Liver (tissue), 8 donors: ENCODE measurements at regions not wholly inside any gene's neighbourhood (a gene's known extent, or its start where the extent isn't known, plus 50 kb on each side); places are given as distances from the start of the nearest gene placed in this dataset.

Source experiments
- DNase-seq: peaks from one replicate; pipeline ENCODE4 v3.0.0-alpha.2; 2017; ENCODE audit warnings: low spot score
- H3K27ac ChIP-seq, 2 donors: one replicate each; pipeline ENCODE4 v1.7.0; 2013; ENCODE audit warnings: inconsistent platforms in 2 of 2, low read length in 2 of 2, control low read depth in 1 of 2, low read depth in 1 of 2, mild to moderate bottlenecking in 1 of 2
- H3K27me3 ChIP-seq, 4 donors: one replicate each; pipeline versions ENCODE4 v1.6.1 to v1.7.0; 2013; ENCODE audit warnings: low read length in 3 of 4, inconsistent platforms in 1 of 4, mild to moderate bottlenecking in 1 of 4, moderate library complexity in 1 of 4; ENCODE audit not compliant: control insufficient read depth in 4 of 4, insufficient read depth in 4 of 4
- H3K36me3 ChIP-seq, 4 donors: one replicate each; pipeline versions ENCODE4 v1.6.1 to v1.7.0; 2013; ENCODE audit warnings: low read length in 3 of 4, mild to moderate bottlenecking in 3 of 4, low read depth in 1 of 4, moderate library complexity in 1 of 4; ENCODE audit not compliant: control insufficient read depth in 4 of 4, insufficient read depth in 3 of 4
- H3K4me1 ChIP-seq, 4 donors: one replicate each; pipeline versions ENCODE4 v1.6.1 to v1.7.0; 2013; ENCODE audit warnings: low read length in 3 of 4, mild to moderate bottlenecking in 3 of 4, moderate library complexity in 1 of 4; ENCODE audit not compliant: control insufficient read depth in 4 of 4, insufficient read depth in 4 of 4
- H3K4me3 ChIP-seq, 3 donors: one replicate each; pipeline versions ENCODE4 v1.6.1 to v1.7.0; 2013; ENCODE audit warnings: low read length in 3 of 3, control low read depth in 1 of 3, low read depth in 1 of 3, mild to moderate bottlenecking in 1 of 3
- H3K9ac ChIP-seq, 2 donors: one replicate each; pipeline ENCODE4 v1.7.0; 2013; ENCODE audit warnings: low read length in 2 of 2, mild to moderate bottlenecking in 2 of 2, moderate library complexity in 2 of 2, control low read depth in 1 of 2, low read depth in 1 of 2
- H3K9me3 ChIP-seq, 4 donors: one replicate each; pipeline versions ENCODE4 v1.6.1 to v1.7.0; 2013; ENCODE audit warnings: low read length in 3 of 4; ENCODE audit not compliant: control insufficient read depth in 4 of 4
- CTCF ChIP-seq: fragments of 150-350 bp; IDR thresholded peaks from 2 replicates; pipeline ENCODE4 v1.5.1; 2017; ENCODE audit warnings: improper control_type of control experiment, low read depth, low read length; ENCODE audit not compliant: missing input control
- EGR1 ChIP-seq, 2 donors: IDR thresholded peaks; 2 replicates each; pipeline ENCODE4 v1.6.1; 2016 to 2018; ENCODE audit warnings: antibody characterized with exemption in 2 of 2, low read depth in 2 of 2
- HNF4A ChIP-seq, 2 donors: conservative IDR thresholded peaks; 2 replicates each; pipeline ENCODE4 v1.6.1; 2016; ENCODE audit warnings: antibody characterized with exemption in 2 of 2, mild to moderate bottlenecking in 2 of 2
- JUND ChIP-seq, 2 donors: IDR thresholded peaks; 2 replicates each; pipeline ENCODE4 v1.6.1; 2016; ENCODE audit warnings: antibody characterized with exemption in 2 of 2
- RAD21 ChIP-seq, 2 donors: IDR thresholded peaks; 2 replicates each; pipeline ENCODE4 v1.6.1; 2016; ENCODE audit warnings: antibody characterized with exemption in 2 of 2, mild to moderate bottlenecking in 2 of 2
- SP1 ChIP-seq: IDR thresholded peaks from 2 replicates; pipeline ENCODE4 v1.6.1; 2018; ENCODE audit warnings: antibody characterized with exemption, mild to moderate bottlenecking
- TAF1 ChIP-seq: conservative IDR thresholded peaks from 2 replicates; pipeline ENCODE4 v1.6.1; 2016; ENCODE audit warnings: antibody characterized with exemption, mild to moderate bottlenecking
- YY1 ChIP-seq: IDR thresholded peaks from 2 replicates; pipeline ENCODE4 v1.6.1; 2016; ENCODE audit warnings: antibody characterized with exemption, mild to moderate bottlenecking
- ZBTB33 ChIP-seq: IDR thresholded peaks from 2 replicates; pipeline ENCODE4 v1.6.1; 2016; ENCODE audit warnings: antibody characterized with exemption
- WGBS: extraction: QIAGEN DNeasy Blood & Tissue Kit; methylation state at CpG from one replicate; pipeline ENCODE4 v1.1.7; 2013; 5-methylcytosine and 5-hydroxymethylcytosine counted together
- TF ChIP-seq, protein P1 (sequence below): IDR thresholded peaks from 2 replicates; pipeline ENCODE4 v1.6.1; 2016; ENCODE audit warnings: antibody characterized with exemption, mild to moderate bottlenecking
- TF ChIP-seq, protein P2 (sequence below): IDR thresholded peaks from 2 replicates; pipeline ENCODE4 v1.6.1; 2016; ENCODE audit warnings: antibody characterized with exemption
- donor health status: healthy.
- donor health status: healthy.
- donor health status: healthy.
- donor health status: healthy.
- donor health status: healthy.

DNA sequence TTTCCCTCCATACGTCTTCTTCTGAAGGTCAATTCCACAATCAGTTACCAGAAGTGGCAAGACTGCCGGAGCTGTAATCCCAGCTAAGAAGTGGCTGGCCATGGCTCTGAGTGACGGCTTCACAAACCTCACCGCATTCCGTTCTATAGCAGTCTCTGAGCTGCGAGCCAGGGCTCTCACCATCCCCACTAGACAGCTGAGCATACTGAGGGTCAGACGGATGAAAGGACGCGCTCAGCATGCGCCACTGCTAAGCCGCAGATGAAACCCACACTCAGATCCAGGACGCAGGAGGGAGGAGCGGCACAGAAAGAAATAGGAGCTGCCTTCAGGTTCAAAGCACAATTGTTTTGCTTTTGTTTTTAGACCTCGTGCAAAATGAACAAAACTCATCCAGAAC lies 97.9 kb downstream of the ANKRD60 start:
- Histone ChIP-seq H3K36me3 (no peaks in the 10 kb centered on the region), H3K9me3 (peaks cover 0 to 1% (median under 1%) of the 10 kb centered on the region in 4 donors), H3K27ac (no peak overlapping the region), H3K4me1 (peaks cover 0 to 3% (median under 1%) of the 10 kb centered on the region in 4 donors), H3K4me3 (no peak overlapping the region), H3K9ac (no peak overlapping the region), H3K27me3 (peaks cover 0 to 19% (median 1%) of the 10 kb centered on the region in 4 donors)
- TF ChIP-seq YY1 (no peak), RAD21 (IDR thresholded peaks at IDR 0.05) (no peak), CTCF (no peak), JUND (IDR thresholded peaks at IDR 0.05) (no peak), ZBTB33 (no peak), TAF1 (no peak), SP1 (no peak)
- TF ChIP-seq, protein P1, sequence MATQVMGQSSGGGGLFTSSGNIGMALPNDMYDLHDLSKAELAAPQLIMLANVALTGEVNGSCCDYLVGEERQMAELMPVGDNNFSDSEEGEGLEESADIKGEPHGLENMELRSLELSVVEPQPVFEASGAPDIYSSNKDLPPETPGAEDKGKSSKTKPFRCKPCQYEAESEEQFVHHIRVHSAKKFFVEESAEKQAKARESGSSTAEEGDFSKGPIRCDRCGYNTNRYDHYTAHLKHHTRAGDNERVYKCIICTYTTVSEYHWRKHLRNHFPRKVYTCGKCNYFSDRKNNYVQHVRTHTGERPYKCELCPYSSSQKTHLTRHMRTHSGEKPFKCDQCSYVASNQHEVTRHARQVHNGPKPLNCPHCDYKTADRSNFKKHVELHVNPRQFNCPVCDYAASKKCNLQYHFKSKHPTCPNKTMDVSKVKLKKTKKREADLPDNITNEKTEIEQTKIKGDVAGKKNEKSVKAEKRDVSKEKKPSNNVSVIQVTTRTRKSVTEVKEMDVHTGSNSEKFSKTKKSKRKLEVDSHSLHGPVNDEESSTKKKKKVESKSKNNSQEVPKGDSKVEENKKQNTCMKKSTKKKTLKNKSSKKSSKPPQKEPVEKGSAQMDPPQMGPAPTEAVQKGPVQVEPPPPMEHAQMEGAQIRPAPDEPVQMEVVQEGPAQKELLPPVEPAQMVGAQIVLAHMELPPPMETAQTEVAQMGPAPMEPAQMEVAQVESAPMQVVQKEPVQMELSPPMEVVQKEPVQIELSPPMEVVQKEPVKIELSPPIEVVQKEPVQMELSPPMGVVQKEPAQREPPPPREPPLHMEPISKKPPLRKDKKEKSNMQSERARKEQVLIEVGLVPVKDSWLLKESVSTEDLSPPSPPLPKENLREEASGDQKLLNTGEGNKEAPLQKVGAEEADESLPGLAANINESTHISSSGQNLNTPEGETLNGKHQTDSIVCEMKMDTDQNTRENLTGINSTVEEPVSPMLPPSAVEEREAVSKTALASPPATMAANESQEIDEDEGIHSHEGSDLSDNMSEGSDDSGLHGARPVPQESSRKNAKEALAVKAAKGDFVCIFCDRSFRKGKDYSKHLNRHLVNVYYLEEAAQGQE = no peak
- TF ChIP-seq, protein P2, sequence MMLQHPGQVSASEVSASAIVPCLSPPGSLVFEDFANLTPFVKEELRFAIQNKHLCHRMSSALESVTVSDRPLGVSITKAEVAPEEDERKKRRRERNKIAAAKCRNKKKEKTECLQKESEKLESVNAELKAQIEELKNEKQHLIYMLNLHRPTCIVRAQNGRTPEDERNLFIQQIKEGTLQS = no peak
- WGBS = 69% methylated on average over 14 of the region's 14 CpGs
- no peak for DNase-seq

DNA sequence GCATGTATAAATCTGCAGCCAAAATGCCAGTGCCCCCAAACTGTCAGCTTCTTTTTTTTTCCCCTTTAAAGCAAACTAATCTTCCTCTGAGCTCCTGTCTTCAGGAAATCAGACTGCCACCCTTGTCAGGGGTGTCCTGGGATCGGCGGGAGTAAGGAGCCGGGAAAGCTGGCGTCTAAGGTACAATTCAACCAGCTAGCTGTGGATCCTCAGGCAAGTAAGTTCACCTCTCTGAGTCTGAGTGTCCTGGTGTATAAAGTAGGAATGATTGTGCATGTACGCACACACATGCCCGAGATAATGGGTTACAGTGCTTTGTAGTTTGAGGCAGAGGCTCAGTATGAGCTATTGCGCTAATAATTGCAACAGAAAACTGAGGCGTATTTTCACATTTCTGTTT lies 98.3 kb downstream of the ANKRD60 start:
- no peaks in the 10 kb centered on the region for H3K36me3 ChIP-seq
- H3K4me3 ChIP-seq = no peak overlapping the region
- peaks cover 0 to 3% (median 0%) of the 10 kb centered on the region in 4 donors for H3K4me1 ChIP-seq
- H3K9me3 ChIP-seq = peaks cover 0 to 6% (median 3%) of the 10 kb centered on the region in 4 donors
- TF ChIP-seq SP1 = no peak
- TF ChIP-seq HNF4A (conservative IDR thresholded peaks at IDR 0.05) = no peak
- TF ChIP-seq TAF1 = no peak
- no peak for TF ChIP-seq JUND (IDR thresholded peaks at IDR 0.05)
- no peak for TF ChIP-seq YY1
- TF ChIP-seq EGR1 (IDR thresholded peaks at IDR 0.05; ENCODE audit: low read depth in 2 of 2) = no peak
- H3K27ac ChIP-seq = no peak overlapping the region
- H3K27me3 ChIP-seq = peaks cover 0 to 19% (median 1%) of the 10 kb centered on the region in 4 donors
- H3K9ac ChIP-seq = no peak overlapping the region
- WGBS = 88% methylated on average over 8 of the region's 8 CpGs
- no peak for DNase-seq
